Testis (tissue), 2 donors: ENCODE measurements at regions not wholly inside any gene's neighbourhood (a gene's known extent, or its start where the extent isn't known, plus 50 kb on each side); places are given as distances from the start of the nearest gene placed in this dataset.

Experiments
- CTCF ChIP-seq, 3 experiments: fragments of 450-650 bp in 2 of 3; fragments of 200-600 bp in 1 of 3; sonication (generic) in 1 of 3; IDR thresholded peaks; one replicate each; pipeline ENCODE4 v1.5.1; 2016 to 2019; ENCODE audit warnings: antibody characterized with exemption in 3 of 3, mild to moderate bottlenecking in 2 of 3, moderate library complexity in 1 of 3
- POLR2A ChIP-seq: fragments of 450-650 bp; IDR thresholded peaks from one replicate; pipeline ENCODE4 v1.6.1; 2017; ENCODE audit warnings: antibody characterized with exemption, mild to moderate bottlenecking, moderate library complexity

GRCh38 chr11:38095268-38095667, 1497.2 kb upstream of the RAG2 start:
- TF ChIP-seq CTCF (IDR thresholded peaks at IDR 0.05) (no peak), POLR2A (no peak)
